Islet of Langerhans (tissue), 1 donor: ENCODE measurements at regions not wholly inside any gene's neighbourhood (a gene's known extent, or its start where the extent isn't known, plus 50 kb on each side); places are given as distances from the start of the nearest gene placed in this dataset.

Source experiments
- FAIRE-seq: peaks from one replicate; lab custom pipeline; 2011; peaks lifted over from hg19 to GRCh38; lab: Jason Lieb, UNC

GRCh38 chr5:173719731-173720082, 103.3 kb upstream of the BOD1 start:
- FAIRE-seq = no peak

GRCh38 chr5:173720286-173720952, 104.0 kb upstream of the BOD1 start:
- peak; percentile 76 for FAIRE-seq

GRCh38 chr5:173720953-173721600, 104.6 kb upstream of the BOD1 start:
- FAIRE-seq = no peak

- peak; percentile 76 for FAIRE-seq
These were observed 105.3 kb upstream of the BOD1 start for GRCh38 chr5:173721601-173722232.

- FAIRE-seq = no peak
These were observed 110.6 kb upstream of the BOD1 start for GRCh38 chr5:173726846-173727557.

- FAIRE-seq = no peak
These were observed 111.7 kb upstream of the BOD1 start for GRCh38 chr5:173727839-173728778.

- FAIRE-seq = no peak
These were observed 112.8 kb upstream of the BOD1 start for GRCh38 chr5:173729079-173729765.

- FAIRE-seq = no peak
These were observed 114.3 kb upstream of the BOD1 start for GRCh38 chr5:173730632-173731298.

GRCh38 chr5:173733021-173733420, 116.6 kb upstream of the BOD1 start:
- peak; percentile 58 for FAIRE-seq

- FAIRE-seq = no peak
These were observed 117.0 kb upstream of the BOD1 start for GRCh38 chr5:173733425-173733824.

GRCh38 chr5:173733831-173734501, 117.5 kb upstream of the BOD1 start:
- no peak for FAIRE-seq

GRCh38 chr5:173734716-173735115, 118.3 kb upstream of the BOD1 start:
- FAIRE-seq = no peak

GRCh38 chr5:173735184-173735583, 118.7 kb upstream of the BOD1 start:
- FAIRE-seq = no peak

GRCh38 chr5:173735691-173736090, 119.2 kb upstream of the BOD1 start:
- no peak for FAIRE-seq

- FAIRE-seq = no peak
These were observed 119.9 kb upstream of the BOD1 start for GRCh38 chr5:173736374-173736773.

- no peak for FAIRE-seq
These were observed 120.5 kb upstream of the BOD1 start for GRCh38 chr5:173736923-173737412.

GRCh38 chr5:173739741-173740140, 123.3 kb upstream of the BOD1 start:
- FAIRE-seq = no peak

GRCh38 chr5:173740400-173740799, 124.0 kb upstream of the BOD1 start:
- FAIRE-seq = no peak

- no peak for FAIRE-seq
These were observed 124.6 kb upstream of the BOD1 start for GRCh38 chr5:173741087-173741486.
